Activated T-cell treated with anti-CD3 and anti-CD28 coated beads for 24 hours (primary cell): ENCODE measurements at regions not wholly inside any gene's neighbourhood (a gene's known extent, or its start where the extent isn't known, plus 50 kb on each side); places are given as distances from the start of the nearest gene placed in this dataset.

Source experiments
- DNase-seq: peaks from one replicate; pipeline ENCODE4 v3.0.0-alpha.2; 2020; ENCODE audit warnings: low read depth

DNA sequence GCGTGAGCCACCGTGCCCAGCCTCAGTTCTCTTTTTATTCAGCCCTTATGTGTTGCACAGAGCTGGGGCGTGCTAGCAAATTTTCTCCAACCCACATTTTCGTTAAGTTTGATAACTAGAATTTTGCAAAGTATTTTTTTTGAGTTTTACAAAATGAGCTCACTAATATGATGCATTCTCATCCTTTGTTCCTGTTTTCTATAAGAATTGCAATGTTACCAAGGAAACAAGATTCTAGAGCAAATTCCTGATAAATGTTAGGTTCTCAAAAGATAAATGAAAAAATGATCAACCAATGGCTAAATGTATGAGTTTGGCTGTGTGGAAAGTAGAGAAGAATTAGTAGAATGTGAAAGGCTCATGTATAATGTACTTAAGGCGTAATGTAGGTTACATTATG, 529.8 kb downstream of the MAFB start:
- DNase-seq = no peak

DNA sequence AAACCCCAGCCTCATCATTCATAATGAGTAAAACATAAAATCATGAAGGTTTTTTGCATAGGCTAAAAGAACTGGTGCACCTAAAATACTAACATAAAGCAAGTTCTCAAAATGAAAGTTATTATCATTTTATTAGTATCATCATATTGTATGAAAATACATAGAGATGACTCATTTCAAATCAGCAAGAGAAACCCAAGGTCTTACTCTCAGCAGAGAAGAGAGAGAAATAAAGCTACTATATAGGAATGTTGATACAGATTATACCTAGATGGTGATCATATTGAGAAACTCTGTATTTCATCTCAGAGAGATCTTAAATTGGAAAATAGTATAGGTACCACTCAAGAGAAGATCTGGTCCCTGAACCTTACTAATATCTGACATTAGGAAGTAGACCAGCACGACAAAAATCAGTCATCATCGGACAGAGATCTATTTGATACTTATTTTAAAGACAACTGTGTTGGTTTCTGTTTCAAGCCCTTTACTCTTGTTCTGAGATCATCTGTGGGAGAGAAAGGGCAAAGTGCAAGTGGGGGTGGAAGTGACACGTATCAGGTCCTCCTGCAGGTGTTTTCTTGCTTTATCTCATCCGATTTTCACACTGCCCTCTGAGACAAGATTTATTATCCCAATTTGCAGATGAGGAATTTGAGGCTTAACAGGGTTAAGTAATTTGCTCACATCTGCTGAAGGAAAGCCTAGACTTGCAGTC, 532.3 kb downstream of the MAFB start:
- no peak for DNase-seq

- no peak for DNase-seq
These were observed 534.5 kb downstream of the MAFB start for GRCh38 chr20:40154514-40154913.

- no peak for DNase-seq
These were observed 540.1 kb downstream of the MAFB start for GRCh38 chr20:40148886-40149285.

GRCh38 chr20:40146071-40146470, 543.0 kb downstream of the MAFB start:
- DNase-seq = no peak

GRCh38 chr20:40144581-40144980, 544.5 kb downstream of the MAFB start:
- no peak for DNase-seq

DNA sequence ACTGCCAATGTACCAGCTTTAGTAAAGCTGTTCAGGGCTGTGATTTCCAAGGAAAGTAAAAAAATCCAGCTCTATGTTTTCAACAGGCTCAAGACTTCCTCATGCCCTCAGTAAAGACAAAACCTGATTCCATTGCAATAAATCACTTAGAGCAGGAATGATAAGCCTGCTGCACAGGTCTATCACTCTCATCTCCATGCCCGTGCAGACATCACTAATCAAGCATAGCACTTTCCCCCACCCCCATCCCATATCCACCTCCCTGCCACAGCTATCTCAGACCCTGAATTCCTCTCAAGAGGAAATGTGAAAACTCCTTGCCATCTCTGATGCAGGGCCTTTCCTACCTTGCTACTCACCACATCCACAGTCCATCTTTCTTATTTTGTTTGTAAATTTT, 554.9 kb downstream of the MAFB start:
- DNase-seq = no peak

DNA sequence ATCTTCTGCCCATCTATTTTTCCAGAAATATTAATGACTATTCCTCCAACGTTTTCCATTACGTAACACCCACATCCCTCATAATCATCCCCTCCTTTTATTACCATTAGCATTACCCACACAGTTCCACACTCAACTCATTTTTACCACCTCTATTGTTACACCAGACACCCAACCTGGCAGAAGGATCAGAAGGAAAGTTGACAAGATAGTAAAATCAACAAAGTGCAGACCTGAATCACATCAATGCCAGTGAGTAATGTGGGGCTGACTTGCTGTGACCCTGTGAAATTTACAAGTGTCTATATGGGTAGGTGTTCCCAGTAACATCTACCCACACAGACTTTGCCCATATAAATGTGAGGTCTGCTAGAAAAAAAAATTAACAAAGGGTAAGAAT, 568.2 kb downstream of the MAFB start:
- no peak for DNase-seq

- no peak for DNase-seq
These were observed 577.8 kb downstream of the MAFB start for GRCh38 chr20:40111282-40111681.

GRCh38 chr20:40110311-40110831, 578.7 kb downstream of the MAFB start:
- no peak for DNase-seq

DNA sequence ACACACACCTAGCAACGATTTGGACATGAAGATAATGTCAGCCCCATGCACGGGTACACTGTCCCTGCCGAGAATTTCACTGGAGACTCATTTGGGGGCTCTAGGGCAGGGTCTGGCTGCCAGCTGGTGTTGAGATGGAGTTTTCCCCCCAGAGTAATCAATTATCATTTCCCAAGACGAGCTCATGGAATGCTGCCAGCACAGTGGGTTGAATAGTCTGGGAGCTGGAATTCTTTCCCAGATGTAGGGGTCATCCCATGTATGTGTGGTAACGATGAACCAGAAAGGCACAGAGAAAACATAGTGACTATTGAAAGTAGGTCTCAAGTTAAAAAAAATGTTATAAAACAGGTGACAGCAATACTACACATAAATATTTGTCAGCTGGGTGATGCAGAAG, 579.9 kb downstream of the MAFB start:
- no peak for DNase-seq

DNA sequence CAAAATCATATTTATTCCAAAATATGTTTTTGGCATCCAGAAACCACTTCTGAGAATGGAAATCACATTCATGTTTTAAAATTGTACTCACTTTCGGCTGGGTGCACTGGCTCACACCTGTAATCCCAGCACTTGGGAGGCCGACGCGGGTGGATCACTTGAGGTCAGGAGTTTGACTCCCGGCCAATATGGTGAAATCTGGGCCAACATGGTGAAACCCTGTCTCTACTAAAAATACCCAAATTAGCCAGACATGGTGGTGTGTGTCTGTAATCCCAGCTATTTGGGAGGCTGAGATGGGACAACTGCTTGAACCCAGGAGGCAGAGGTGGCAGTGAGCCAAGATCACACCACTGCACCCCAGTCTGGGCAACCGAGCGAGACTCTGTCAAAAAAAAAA, 580.7 kb downstream of the MAFB start:
- no peak for DNase-seq

DNA sequence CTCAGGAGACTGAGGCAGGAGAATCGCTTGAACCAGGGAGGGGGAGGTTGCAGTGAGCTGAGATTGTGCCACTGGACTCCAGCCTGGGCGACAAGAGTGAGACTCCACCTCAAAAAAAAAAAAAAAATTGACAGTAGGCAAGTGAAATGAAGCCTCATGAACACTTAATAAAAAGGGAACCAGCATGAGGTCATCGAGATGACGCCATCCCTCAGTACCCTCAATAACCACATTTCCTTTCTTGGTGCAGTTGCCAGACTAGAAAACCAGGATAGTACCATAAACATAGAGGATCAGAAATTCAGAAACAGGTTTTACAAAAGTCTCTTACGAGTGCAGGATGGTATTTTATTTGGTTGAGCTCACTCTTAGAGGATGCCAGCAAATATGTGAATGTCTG, 584.1 kb downstream of the MAFB start:
- DNase-seq = no peak

GRCh38 chr20:40103420-40103819, 585.6 kb downstream of the MAFB start:
- DNase-seq = no peak

GRCh38 chr20:40101560-40101959, 587.5 kb downstream of the MAFB start:
- no peak for DNase-seq

DNA sequence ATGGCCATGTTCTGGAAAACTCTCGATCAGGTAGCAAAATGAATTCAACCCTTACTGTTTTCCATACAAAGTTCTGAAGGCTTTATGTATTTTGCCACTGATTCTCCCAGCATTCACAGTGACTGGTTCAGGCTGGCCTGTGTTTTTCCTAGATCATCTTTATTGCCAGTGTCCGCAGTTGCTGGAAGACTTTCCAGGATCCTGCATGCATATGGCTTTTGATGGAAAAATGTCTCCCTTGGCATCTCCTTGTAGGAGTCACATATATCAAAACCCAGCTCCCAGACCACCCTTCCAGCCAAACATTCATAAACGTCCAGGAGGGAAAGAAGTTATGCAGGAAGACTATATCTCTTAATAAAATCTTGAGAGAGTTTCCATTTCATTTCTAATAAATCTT, 588.8 kb downstream of the MAFB start:
- no peak for DNase-seq

DNA sequence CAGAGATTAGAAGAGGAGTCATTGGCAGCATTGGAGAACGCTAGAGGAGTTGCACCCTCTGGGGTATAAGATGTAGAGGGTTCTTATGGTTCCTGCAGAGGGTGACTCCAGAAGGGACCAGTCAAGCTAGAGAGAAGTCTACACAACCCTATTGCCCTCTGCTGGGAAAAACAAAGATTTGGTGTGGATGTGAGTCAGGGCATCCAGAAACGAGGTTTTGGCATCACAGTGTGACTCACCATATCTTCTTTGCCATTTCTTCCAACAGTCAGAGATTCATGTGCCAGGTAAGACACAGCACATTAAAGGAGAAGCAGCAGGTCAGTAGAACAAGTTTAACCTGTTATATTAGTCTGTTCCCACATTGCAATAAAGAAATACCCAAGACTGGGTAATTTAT, 598.8 kb downstream of the MAFB start:
- no peak for DNase-seq

DNA sequence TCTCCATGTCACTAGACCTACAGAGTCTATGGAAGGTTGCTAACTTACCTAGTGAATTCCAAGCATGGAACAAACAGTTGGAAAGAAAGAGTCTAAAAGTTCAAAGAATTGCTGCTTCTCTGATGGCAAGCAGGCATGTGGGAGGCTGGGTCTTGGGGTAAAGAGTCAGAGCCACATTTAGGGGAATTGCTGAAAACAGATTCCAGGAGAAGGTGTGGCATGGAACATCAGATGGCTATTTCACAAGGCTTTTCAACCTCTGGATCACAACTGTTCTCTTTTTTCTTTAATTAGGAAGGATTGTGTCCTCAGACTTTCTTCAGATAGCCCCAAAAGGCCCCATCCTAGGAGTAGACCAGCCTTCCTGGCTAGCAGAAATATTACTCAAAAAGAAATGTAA, 601.5 kb downstream of the MAFB start:
- no peak for DNase-seq

DNA sequence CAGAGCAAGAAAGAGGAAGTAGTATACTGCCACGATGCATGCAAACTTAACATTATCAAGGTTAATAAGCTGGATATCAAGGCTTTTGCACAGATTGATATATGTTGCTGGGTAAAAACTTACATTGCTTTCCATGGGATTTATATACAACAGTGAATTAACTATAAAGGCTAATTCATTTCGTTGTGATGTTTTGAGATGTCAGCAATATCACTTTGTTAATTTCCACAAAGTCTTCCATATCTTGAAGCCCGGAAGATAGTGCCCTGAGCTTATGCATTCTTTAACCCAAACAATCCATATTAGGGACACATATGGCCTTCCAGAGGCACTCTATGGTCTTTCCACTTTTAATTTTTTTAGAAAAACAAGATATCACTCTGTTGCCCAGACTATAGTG, 603.5 kb downstream of the MAFB start:
- no peak for DNase-seq

GRCh38 chr20:40082436-40082835, 606.6 kb downstream of the MAFB start:
- no peak for DNase-seq

DNA sequence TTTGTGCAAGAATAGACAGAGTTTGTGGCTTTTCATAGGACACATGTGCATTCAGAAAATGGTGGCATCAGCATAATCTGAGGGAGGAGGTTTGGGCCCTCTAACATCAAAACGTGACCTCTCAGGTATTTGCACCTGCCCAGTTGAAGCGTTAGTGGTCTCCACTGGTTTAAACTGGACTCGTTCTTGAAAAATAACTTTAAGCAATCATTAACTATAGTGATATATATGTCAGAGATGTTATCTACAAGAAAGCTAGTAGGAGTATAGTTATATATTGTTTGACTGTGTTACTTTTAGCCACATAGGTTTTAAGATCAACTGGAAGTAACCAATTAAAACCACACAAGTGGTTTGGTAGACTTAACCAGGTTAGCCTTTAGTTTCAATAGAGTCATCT, 607.4 kb downstream of the MAFB start:
- DNase-seq = no peak

- no peak for DNase-seq
These were observed 608.9 kb downstream of the MAFB start for GRCh38 chr20:40080041-40080652.

DNA sequence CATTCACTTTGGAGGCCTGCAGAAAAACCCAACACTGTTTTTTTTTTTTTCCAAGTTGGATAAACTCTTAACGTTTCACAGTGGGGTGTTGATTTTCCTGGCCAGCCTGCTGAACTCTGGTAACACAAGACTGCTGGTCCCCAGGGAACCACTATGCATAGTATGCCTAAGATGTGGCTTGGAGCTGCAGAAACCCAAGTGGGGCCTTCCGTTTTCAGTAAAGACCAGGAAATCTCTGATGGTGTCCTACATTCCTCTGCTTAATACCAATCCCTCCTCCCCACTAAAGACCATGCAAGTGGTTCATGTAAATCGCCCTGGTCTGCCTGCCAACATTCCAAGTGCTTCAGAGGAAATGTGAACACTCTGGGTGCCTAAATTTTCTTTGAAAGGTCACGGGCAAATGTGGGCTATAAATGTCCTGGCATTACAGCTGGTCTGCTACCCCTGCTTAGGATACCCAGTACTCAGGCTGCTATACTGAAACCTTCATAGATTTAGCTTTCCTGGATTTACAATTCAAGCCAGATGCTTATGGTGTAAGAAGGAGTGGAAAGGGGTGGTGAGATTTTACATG, 615.4 kb downstream of the MAFB start:
- no peak for DNase-seq

DNA sequence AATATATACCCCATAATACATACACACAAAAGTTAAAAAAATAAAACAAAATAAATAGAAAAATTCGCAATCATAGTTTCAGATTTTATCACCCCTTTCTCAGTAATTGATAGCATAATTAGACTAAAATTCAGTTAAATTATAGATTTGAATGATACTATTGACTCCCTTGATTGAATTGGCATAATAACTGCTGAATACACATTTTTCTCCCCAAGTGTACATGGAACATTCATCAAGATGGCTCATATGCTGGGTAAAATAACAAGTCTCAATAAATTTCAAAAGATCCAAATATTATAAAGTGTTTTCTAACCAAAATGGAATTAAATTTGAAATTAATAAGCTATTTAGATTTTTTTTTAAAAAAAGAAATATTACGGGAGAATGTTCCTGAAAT, 616.1 kb downstream of the MAFB start:
- no peak for DNase-seq
